ENCODE measurements at regions not wholly inside any gene's neighbourhood (a gene's known extent, or its start where the extent isn't known, plus 50 kb on each side); places are given as distances from the start of the nearest gene placed in this dataset.

DNA sequence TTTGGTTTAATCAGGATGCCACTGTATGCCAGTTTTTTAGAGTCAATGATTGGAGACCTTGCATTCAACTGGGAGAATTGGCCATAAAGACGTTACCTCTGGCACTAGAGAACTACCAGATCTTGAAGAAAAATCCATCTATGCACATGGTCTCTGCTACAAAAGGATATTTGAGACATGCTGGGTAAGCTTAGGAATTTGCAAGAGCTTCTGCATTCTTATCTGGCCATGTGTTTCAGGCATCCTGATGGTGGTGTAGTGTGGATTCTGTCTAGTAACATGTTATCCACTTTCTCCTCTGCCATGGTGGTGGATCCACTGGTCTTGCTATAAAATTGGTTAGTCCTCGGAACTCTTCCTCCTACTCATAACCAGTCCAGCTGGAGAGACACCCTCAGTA is 185.3 kb upstream of the WDFY3 start:
- H3K4ac ChIP-seq (ENCODE audit: low read depth, low read length) = no peak overlapping the region
- no peaks in the 10 kb centered on the region for H3K9me3 Mint-ChIP-seq
- no peak overlapping the region for H3K56ac ChIP-seq (ENCODE audit: insufficient read length, low read depth, low read length)
- peaks cover 3 to 8% of the 10 kb centered on the region in 2 experiments; a peak in 1 of 4 replicates for H3K4me1 Mint-ChIP-seq
- no peak overlapping the region for H3K27ac Mint-ChIP-seq
- no peak overlapping the region for H3K9ac ChIP-seq (ENCODE audit: extremely low read depth, insufficient read length, low read length)
- H3K18ac ChIP-seq (ENCODE audit: insufficient read length, low read depth, low read length) = no peak overlapping the region
- no peak overlapping the region for H3T11ph ChIP-seq (ENCODE audit: low read length)
- no peaks in the 10 kb centered on the region for H4K20me1 ChIP-seq (ENCODE audit: control insufficient read depth, insufficient read depth, insufficient read length)
- 0 out of 2 replicates have a peak, but pooled peaks cover 2% of the 10 kb centered on the region for H3K79me2 ChIP-seq (ENCODE audit: insufficient read depth, low read length)
- TF ChIP-seq, protein P1, sequence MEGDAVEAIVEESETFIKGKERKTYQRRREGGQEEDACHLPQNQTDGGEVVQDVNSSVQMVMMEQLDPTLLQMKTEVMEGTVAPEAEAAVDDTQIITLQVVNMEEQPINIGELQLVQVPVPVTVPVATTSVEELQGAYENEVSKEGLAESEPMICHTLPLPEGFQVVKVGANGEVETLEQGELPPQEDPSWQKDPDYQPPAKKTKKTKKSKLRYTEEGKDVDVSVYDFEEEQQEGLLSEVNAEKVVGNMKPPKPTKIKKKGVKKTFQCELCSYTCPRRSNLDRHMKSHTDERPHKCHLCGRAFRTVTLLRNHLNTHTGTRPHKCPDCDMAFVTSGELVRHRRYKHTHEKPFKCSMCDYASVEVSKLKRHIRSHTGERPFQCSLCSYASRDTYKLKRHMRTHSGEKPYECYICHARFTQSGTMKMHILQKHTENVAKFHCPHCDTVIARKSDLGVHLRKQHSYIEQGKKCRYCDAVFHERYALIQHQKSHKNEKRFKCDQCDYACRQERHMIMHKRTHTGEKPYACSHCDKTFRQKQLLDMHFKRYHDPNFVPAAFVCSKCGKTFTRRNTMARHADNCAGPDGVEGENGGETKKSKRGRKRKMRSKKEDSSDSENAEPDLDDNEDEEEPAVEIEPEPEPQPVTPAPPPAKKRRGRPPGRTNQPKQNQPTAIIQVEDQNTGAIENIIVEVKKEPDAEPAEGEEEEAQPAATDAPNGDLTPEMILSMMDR (conservative IDR thresholded peaks at IDR 0.05) = no peak
- no peak overlapping the region for H2BK120ac ChIP-seq (ENCODE audit: low read depth, low read length, poor library complexity, severe bottlenecking)
- no peak overlapping the region for H3K27ac ChIP-seq (ENCODE audit: insufficient read length, low read depth, low read length)
- no peaks in the 10 kb centered on the region for H3K27me3 ChIP-seq (ENCODE audit: insufficient read depth, low read length)
- no peak overlapping the region for H4K8ac ChIP-seq (replicated peaks; ENCODE audit: insufficient read length, low read depth, low read length)
- H2AFZ ChIP-seq (ENCODE audit: low read length) = no peak overlapping the region
- H3K4me2 ChIP-seq (ENCODE audit: insufficient read depth, insufficient read length, low read length) = no peak overlapping the region
- peaks cover 0 to 2% (median 0%) of the 10 kb centered on the region in 3 experiments; a peak in 1 of 7 replicates for H3K36me3 Mint-ChIP-seq (ENCODE audit: insufficient read depth in 1 of 3, low read depth in 3 of 3)
- no peak overlapping the region for H4K91ac ChIP-seq (ENCODE audit: insufficient read length, low read depth, low read length)
- no peak for DNase-seq
- WGBS (ENCODE audit: extremely low coverage, insufficient read length, low lambda C conversion rate) = no CpG with 5 or more reads among the region's 2 CpGs
- H3K23ac ChIP-seq (ENCODE audit: insufficient read length, low read depth, low read length) = no peak overlapping the region
- no peak overlapping the region for H4K5ac ChIP-seq (ENCODE audit: insufficient read length, low read depth, low read length)
- H3K4me1 ChIP-seq (ENCODE audit: insufficient read depth, low read length) = no peaks in the 10 kb centered on the region
- no peaks in the 10 kb centered on the region for H3K79me1 ChIP-seq (ENCODE audit: insufficient read depth, low read depth, low read length, poor library complexity, severe bottlenecking)
- H2BK12ac ChIP-seq (ENCODE audit: insufficient read length, low read depth, low read length) = no peak overlapping the region
- H3K4me3 Mint-ChIP-seq = no peak overlapping the region
- H2BK5ac ChIP-seq (ENCODE audit: insufficient read length, low read length) = no peak overlapping the region
- no peak overlapping the region for H3K14ac ChIP-seq (ENCODE audit: insufficient read depth, low read length)
- no peaks in the 10 kb centered on the region for H3K9me3 ChIP-seq (ENCODE audit: control insufficient read depth, low read depth, low read length)
- H3K23me2 ChIP-seq (ENCODE audit: insufficient read length, low read depth, low read length, poor library complexity, severe bottlenecking) = no peaks in the 10 kb centered on the region
- no peak overlapping the region for H2BK20ac ChIP-seq (ENCODE audit: low read depth, low read length, poor library complexity, severe bottlenecking)
- no peak overlapping the region for H2BK15ac ChIP-seq (ENCODE audit: low read depth, low read length)
- no peak overlapping the region for H2AK5ac ChIP-seq (ENCODE audit: insufficient read length, low read length)
- no peaks in the 10 kb centered on the region for H3K27me3 Mint-ChIP-seq (ENCODE audit: low read depth)

Data from H9 (cell line).